ENCODE measurements at regions not wholly inside any gene's neighbourhood (a gene's known extent, or its start where the extent isn't known, plus 50 kb on each side); places are given as distances from the start of the nearest gene placed in this dataset.

GRCh38 chr13:76719955-76720354 is 166.2 kb downstream of the KCTD12 start:
- TF ChIP-seq, protein P1, sequence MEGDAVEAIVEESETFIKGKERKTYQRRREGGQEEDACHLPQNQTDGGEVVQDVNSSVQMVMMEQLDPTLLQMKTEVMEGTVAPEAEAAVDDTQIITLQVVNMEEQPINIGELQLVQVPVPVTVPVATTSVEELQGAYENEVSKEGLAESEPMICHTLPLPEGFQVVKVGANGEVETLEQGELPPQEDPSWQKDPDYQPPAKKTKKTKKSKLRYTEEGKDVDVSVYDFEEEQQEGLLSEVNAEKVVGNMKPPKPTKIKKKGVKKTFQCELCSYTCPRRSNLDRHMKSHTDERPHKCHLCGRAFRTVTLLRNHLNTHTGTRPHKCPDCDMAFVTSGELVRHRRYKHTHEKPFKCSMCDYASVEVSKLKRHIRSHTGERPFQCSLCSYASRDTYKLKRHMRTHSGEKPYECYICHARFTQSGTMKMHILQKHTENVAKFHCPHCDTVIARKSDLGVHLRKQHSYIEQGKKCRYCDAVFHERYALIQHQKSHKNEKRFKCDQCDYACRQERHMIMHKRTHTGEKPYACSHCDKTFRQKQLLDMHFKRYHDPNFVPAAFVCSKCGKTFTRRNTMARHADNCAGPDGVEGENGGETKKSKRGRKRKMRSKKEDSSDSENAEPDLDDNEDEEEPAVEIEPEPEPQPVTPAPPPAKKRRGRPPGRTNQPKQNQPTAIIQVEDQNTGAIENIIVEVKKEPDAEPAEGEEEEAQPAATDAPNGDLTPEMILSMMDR (IDR thresholded peaks at IDR 0.05; ENCODE audit: unreplicated experiment): no peak
- no peaks in the 10 kb centered on the region for H3K36me3 Mint-ChIP-seq (ENCODE audit: insufficient read depth)
- DNase-seq (ENCODE audit: low spot score, unreplicated experiment): no peak
- H3K27me3 Mint-ChIP-seq: peaks cover 4% of the 10 kb centered on the region
- H3K4me1 Mint-ChIP-seq (ENCODE audit: low read depth): no peaks in the 10 kb centered on the region
- no peak overlapping the region for H3K27ac Mint-ChIP-seq
- no peak overlapping the region for H3K4me3 Mint-ChIP-seq (ENCODE audit: low read depth)
- no peaks in the 10 kb centered on the region for H3K9me3 Mint-ChIP-seq (ENCODE audit: low read depth)

DNA sequence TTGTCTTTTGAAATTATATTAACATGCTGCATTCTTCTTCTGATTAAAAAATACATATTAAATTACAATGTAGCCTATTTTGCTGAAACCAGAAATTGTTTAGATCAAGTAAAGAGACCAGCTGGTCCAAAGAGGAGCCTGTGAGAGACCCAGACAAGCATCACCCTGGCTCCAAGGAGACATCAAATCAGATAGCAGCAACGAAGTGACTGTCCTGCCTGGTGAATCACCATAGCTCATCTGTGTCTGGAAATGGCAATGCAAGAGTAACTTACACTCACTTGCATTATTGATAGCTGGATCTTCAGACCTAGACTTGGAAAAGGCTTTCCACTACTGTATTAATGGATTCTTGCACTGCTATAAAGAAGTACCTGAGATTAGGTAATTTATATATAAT is 169.1 kb downstream of the KCTD12 start:
- DNase-seq (ENCODE audit: low spot score, unreplicated experiment): no peak
- Mint-ChIP-seq H3K4me1 (ENCODE audit: low read depth) (no peaks in the 10 kb centered on the region), H3K27me3 (peaks cover 4% of the 10 kb centered on the region), H3K9me3 (ENCODE audit: low read depth) (no peaks in the 10 kb centered on the region), H3K36me3 (ENCODE audit: insufficient read depth) (no peaks in the 10 kb centered on the region), H3K27ac (no peak overlapping the region), H3K4me3 (ENCODE audit: low read depth) (no peak overlapping the region)
- TF ChIP-seq, protein P1 (IDR thresholded peaks at IDR 0.05; ENCODE audit: unreplicated experiment): no peak

- TF ChIP-seq, protein P1 (IDR thresholded peaks at IDR 0.05; ENCODE audit: unreplicated experiment): no peak
- no peak for DNase-seq (ENCODE audit: low spot score, unreplicated experiment)
- H3K4me3 Mint-ChIP-seq (ENCODE audit: low read depth): no peak overlapping the region
- H3K4me1 Mint-ChIP-seq (ENCODE audit: low read depth): no peaks in the 10 kb centered on the region
- H3K9me3 Mint-ChIP-seq (ENCODE audit: low read depth): no peaks in the 10 kb centered on the region
- peaks cover 4% of the 10 kb centered on the region for H3K27me3 Mint-ChIP-seq
- H3K36me3 Mint-ChIP-seq (ENCODE audit: insufficient read depth): no peaks in the 10 kb centered on the region
- no peak overlapping the region for H3K27ac Mint-ChIP-seq
These were observed 170.6 kb downstream of the KCTD12 start for GRCh38 chr13:76715621-76716020.

DNA sequence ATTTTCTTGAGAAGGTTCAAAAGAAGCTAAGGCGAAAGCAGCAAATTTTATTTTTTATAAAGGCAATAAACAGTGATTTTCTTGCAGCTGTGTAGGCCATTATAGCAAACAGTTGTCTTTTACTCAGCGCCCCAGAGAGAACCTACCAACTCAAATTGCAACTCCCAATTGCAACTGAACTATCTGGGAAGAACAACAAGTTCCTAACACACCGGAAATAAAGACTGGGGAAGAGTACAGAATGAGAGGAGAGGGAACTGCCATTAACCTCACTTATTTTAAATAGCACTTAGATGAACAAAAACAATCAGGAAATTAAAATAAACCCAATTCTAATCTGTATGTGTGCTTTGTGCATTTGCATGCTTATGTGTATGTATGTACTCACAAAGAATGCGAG is 171.1 kb downstream of the KCTD12 start:
- TF ChIP-seq, protein P1 (IDR thresholded peaks at IDR 0.05; ENCODE audit: unreplicated experiment): no peak
- peaks cover 7% of the 10 kb centered on the region for H3K27me3 Mint-ChIP-seq
- no peaks in the 10 kb centered on the region for H3K4me1 Mint-ChIP-seq (ENCODE audit: low read depth)
- H3K4me3 Mint-ChIP-seq (ENCODE audit: low read depth): no peak overlapping the region
- no peak overlapping the region for H3K27ac Mint-ChIP-seq
- no peak for DNase-seq (ENCODE audit: low spot score, unreplicated experiment)
- H3K36me3 Mint-ChIP-seq (ENCODE audit: insufficient read depth): no peaks in the 10 kb centered on the region
- no peaks in the 10 kb centered on the region for H3K9me3 Mint-ChIP-seq (ENCODE audit: low read depth)

DNA sequence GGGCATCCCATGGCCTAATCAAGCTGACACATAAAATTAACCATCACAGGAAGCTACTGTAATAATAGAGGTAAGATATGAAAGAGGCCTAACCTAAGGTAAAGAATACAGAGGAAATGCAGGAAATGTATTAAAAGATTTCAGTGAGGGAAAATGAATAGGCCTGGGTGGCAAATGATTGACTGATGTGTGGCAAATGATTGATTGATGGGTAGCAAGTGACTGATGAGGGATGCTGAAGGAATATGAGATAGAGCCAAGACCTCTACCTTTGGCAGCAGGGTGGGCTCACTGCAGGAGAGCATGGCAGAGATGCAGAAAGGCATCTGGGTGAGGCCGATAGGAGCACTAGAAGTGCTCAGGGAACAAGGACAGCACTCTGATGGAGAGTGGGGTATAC is 172.9 kb downstream of the KCTD12 start:
- Mint-ChIP-seq H3K4me3 (ENCODE audit: low read depth) (no peak overlapping the region), H3K4me1 (ENCODE audit: low read depth) (no peaks in the 10 kb centered on the region), H3K36me3 (ENCODE audit: insufficient read depth) (no peaks in the 10 kb centered on the region), H3K9me3 (ENCODE audit: low read depth) (no peaks in the 10 kb centered on the region), H3K27me3 (peaks cover 13% of the 10 kb centered on the region), H3K27ac (no peak overlapping the region)
- TF ChIP-seq, protein P1 (IDR thresholded peaks at IDR 0.05; ENCODE audit: unreplicated experiment): no peak
- no peak for DNase-seq (ENCODE audit: low spot score, unreplicated experiment)
